ENCODE measurements at regions not wholly inside any gene's neighbourhood (a gene's known extent, or its start where the extent isn't known, plus 50 kb on each side); places are given as distances from the start of the nearest gene placed in this dataset.

GRCh38 chr6:168905451-168906090 is 348.1 kb downstream of the THBS2 start:
- TF ChIP-seq CTCF (IDR thresholded peaks at IDR 0.05), result no peak
- no peak for TF ChIP-seq EZH2phosphoT487 (IDR thresholded peaks at IDR 0.05)
